Stimulated activated CD8-positive, alpha-beta memory T cell treated with anti-CD3 and anti-CD28 coated beads, Interleukin-7, amount 100 ng/mL, for 24 hours (primary cell): ENCODE measurements at regions not wholly inside any gene's neighbourhood (a gene's known extent, or its start where the extent isn't known, plus 50 kb on each side); places are given as distances from the start of the nearest gene placed in this dataset.

ENCODE experiments used
- DNase-seq: peaks from one replicate; pipeline ENCODE4 v3.0.0-alpha.2; 2020; ENCODE audit warnings: low read depth

GRCh38 chr4:181684310-181684709, 558.9 kb upstream of the TENM3 start:
- no peak for DNase-seq

- DNase-seq: no peak
Measured at GRCh38 chr4:181685461-181685860, 557.7 kb upstream of the TENM3 start.

- no peak for DNase-seq
Measured at GRCh38 chr4:181685911-181686310, 557.3 kb upstream of the TENM3 start.

- no peak for DNase-seq
Measured at GRCh38 chr4:181687116-181687515, 556.1 kb upstream of the TENM3 start.

- DNase-seq: no peak
Measured at GRCh38 chr4:181688432-181688831, 554.8 kb upstream of the TENM3 start.

- no peak for DNase-seq
Measured at GRCh38 chr4:181688872-181689271, 554.3 kb upstream of the TENM3 start.

GRCh38 chr4:181690498-181690897, 552.7 kb upstream of the TENM3 start:
- DNase-seq: no peak

GRCh38 chr4:181692965-181693364, 550.2 kb upstream of the TENM3 start:
- no peak for DNase-seq

GRCh38 chr4:181693517-181693916, 549.7 kb upstream of the TENM3 start:
- no peak for DNase-seq

- no peak for DNase-seq
Measured at GRCh38 chr4:181698221-181698620, 545.0 kb upstream of the TENM3 start.

GRCh38 chr4:181701214-181701613, 542.0 kb upstream of the TENM3 start:
- no peak for DNase-seq

GRCh38 chr4:181701894-181702293, 541.3 kb upstream of the TENM3 start:
- DNase-seq: no peak

GRCh38 chr4:181702864-181703495, 540.2 kb upstream of the TENM3 start:
- DNase-seq: no peak

- no peak for DNase-seq
Measured at GRCh38 chr4:181710143-181710542, 533.1 kb upstream of the TENM3 start.

GRCh38 chr4:181711387-181711786, 531.8 kb upstream of the TENM3 start:
- no peak for DNase-seq

- DNase-seq: no peak
Measured at GRCh38 chr4:181728305-181728966, 514.8 kb upstream of the TENM3 start.

- no peak for DNase-seq
Measured at GRCh38 chr4:181731900-181732299, 511.3 kb upstream of the TENM3 start.

GRCh38 chr4:181737744-181738143, 505.5 kb upstream of the TENM3 start:
- DNase-seq: no peak

GRCh38 chr4:181739031-181739430, 504.2 kb upstream of the TENM3 start:
- no peak for DNase-seq

GRCh38 chr4:181741513-181741912, 501.7 kb upstream of the TENM3 start:
- DNase-seq: no peak

GRCh38 chr4:181745933-181746625, 497.1 kb upstream of the TENM3 start:
- no peak for DNase-seq

GRCh38 chr4:181748581-181748980, 494.6 kb upstream of the TENM3 start:
- DNase-seq: no peak

GRCh38 chr4:181752516-181752915, 490.7 kb upstream of the TENM3 start:
- DNase-seq: no peak
